A549 (cell line): ENCODE measurements at regions not wholly inside any gene's neighbourhood (a gene's known extent, or its start where the extent isn't known, plus 50 kb on each side); places are given as distances from the start of the nearest gene placed in this dataset.

ENCODE experiments used
- ATAC-seq, 2 experiments: fragments of 200-7000 bp in 1 of 2; fragments of >200 bp in 1 of 2; cut with Nextera tagmentation in 1 of 2; cut with Tn5 transposase in 1 of 2; 3 replicates each; pipeline versions ENCODE4 v1.8.0 to v1.9.1; 2018 to 2020; ENCODE audit warnings: mild to moderate bottlenecking in 1 of 2, moderate library complexity in 1 of 2
- CTCF ChIA-PET: fragments of 300-600 bp; sonication (Branson Sonifier 250); formaldehyde crosslinking; extraction: SDS; loops from one replicate; lab custom pipeline; 2021; ENCODE audit warnings: antibody characterized with exemption, inconsistent platforms; lab: Yijun Ruan, JAX
- POLR2A ChIA-PET: fragments of 350-600 bp; formaldehyde crosslinking; extraction: SDS; loops from one replicate; lab custom pipeline; 2021; ENCODE audit warnings: antibody characterized with exemption, inconsistent platforms; lab: Yijun Ruan, JAX
- DNase-seq, 2 experiments: peaks; one replicate each; pipeline versions ENCODE4 v3.0.0 to v3.0.0-alpha.2; 2011 to 2016; ENCODE audit warnings: low read depth in 1 of 2, low spot score in 1 of 2
- FAIRE-seq: peaks from 2 replicates; lab custom pipeline; 2011; peaks lifted over from hg19 to GRCh38; lab: Jason Lieb, UNC
- H3K27ac ChIP-seq, 2 experiments: fragments of >200 bp; sonication (Bioruptor Twin); formaldehyde crosslinking; 3 replicates each; pipeline ENCODE4 v1.5.1; 2016 to 2017
- H3K4me1 ChIP-seq: fragments of >200 bp; sonication (Bioruptor Twin); formaldehyde crosslinking; 3 replicates; pipeline ENCODE4 v1.6.1; 2016
- H3K4me2 ChIP-seq: fragments of >200 bp; sonication (Bioruptor Twin); formaldehyde crosslinking; 3 replicates; pipeline ENCODE4 v1.6.1; 2016
- H3K4me3 ChIP-seq: fragments of >200 bp; sonication (Bioruptor Twin); formaldehyde crosslinking; 3 replicates; pipeline ENCODE4 v1.5.1; 2016
- H3K9me3 ChIP-seq: fragments of >200 bp; sonication (Bioruptor Twin); formaldehyde crosslinking; 3 replicates; pipeline ENCODE4 v1.6.1; 2016
- BHLHE40 ChIP-seq: IDR thresholded peaks from 2 replicates; pipeline ENCODE4 v1.6.1; 2012; ENCODE audit warnings: low read depth, low read length, inconsistent platforms
- CBX2 ChIP-seq: fragments of 200-600 bp; sonication (generic); IDR thresholded peaks from 2 replicates; pipeline ENCODE4 v1.6.1; 2016; ENCODE audit warnings: low read depth, mild to moderate bottlenecking, borderline replicate concordance
- CBX8 ChIP-seq: fragments of 200-600 bp; sonication (generic); IDR thresholded peaks from 2 replicates; pipeline ENCODE4 v1.6.1; 2016
- CEBPB ChIP-seq, 2 experiments: fragments of >200 bp in 1 of 2; sonication (Bioruptor Twin) in 1 of 2; formaldehyde crosslinking in 1 of 2; IDR thresholded peaks; 2 replicates each; pipeline ENCODE4 v1.6.1; 2012 to 2016
- CHD2 ChIP-seq: fragments of 150-350 bp; IDR thresholded peaks from 2 replicates; pipeline ENCODE4 v1.6.1; 2014; ENCODE audit warnings: low read length; ENCODE audit not compliant: partially characterized antibody
- EHMT2 ChIP-seq: fragments of 200-600 bp; sonication (generic); IDR thresholded peaks from 2 replicates; pipeline ENCODE4 v1.6.1; 2016; ENCODE audit warnings: antibody characterized with exemption, low read depth, mild to moderate bottlenecking, moderate library complexity
- EP300 ChIP-seq, 2 experiments: fragments of >200 bp; sonication (Bioruptor Twin); formaldehyde crosslinking; IDR thresholded peaks; 2 replicates in 1 of 2; 3 replicates in 1 of 2; pipeline ENCODE4 v1.6.1; 2016 to 2017
- ESRRA ChIP-seq: fragments of 150-350 bp; IDR thresholded peaks from 2 replicates; pipeline ENCODE4 v1.6.1; 2014; ENCODE audit warnings: mild to moderate bottlenecking, low read length, borderline replicate concordance
- FOSL2 ChIP-seq, 2 experiments: fragments of 450-650 bp in 1 of 2; fragments of >200 bp in 1 of 2; sonication (Bioruptor Twin) in 1 of 2; formaldehyde crosslinking; IDR thresholded peaks; 2 replicates each; pipeline versions ENCODE4 v1.5.0 to v1.6.1; 2016 to 2020; ENCODE audit warnings: mild to moderate bottlenecking in 1 of 2, moderate library complexity in 1 of 2
- FOXS1 ChIP-seq: fragments of 250-450 bp; sonication (Bioruptor Pico); IDR thresholded peaks from 2 replicates; pipeline ENCODE4 v1.5.0; 2020; ENCODE audit warnings: mild to moderate bottlenecking, moderate library complexity
- GATA3 ChIP-seq: IDR thresholded peaks from 2 replicates; pipeline ENCODE4 v1.6.1; 2012; ENCODE audit warnings: borderline replicate concordance
- HES2 ChIP-seq: fragments of >200 bp; sonication (Bioruptor Twin); formaldehyde crosslinking; IDR thresholded peaks from 2 replicates; pipeline ENCODE4 v1.6.1; 2016
- HEYL ChIP-seq: fragments of 250-450 bp; sonication (Bioruptor Pico); IDR thresholded peaks from 2 replicates; pipeline ENCODE4 v1.8.0; 2021; ENCODE audit warnings: mild to moderate bottlenecking, moderate library complexity
- HOXA7 ChIP-seq: fragments of 250-450 bp; sonication (Bioruptor Pico); IDR thresholded peaks from 2 replicates; pipeline ENCODE4 v1.5.0; 2020; ENCODE audit warnings: mild to moderate bottlenecking, moderate library complexity
- HOXB5 ChIP-seq: fragments of 250-450 bp; sonication (Bioruptor Pico); IDR thresholded peaks from 2 replicates; pipeline ENCODE4 v1.5.0; 2020; ENCODE audit warnings: mild to moderate bottlenecking, moderate library complexity
- JUNB ChIP-seq: fragments of >200 bp; sonication (Bioruptor Twin); formaldehyde crosslinking; IDR thresholded peaks from 2 replicates; pipeline ENCODE4 v1.6.1; 2016
- KDM1A ChIP-seq: fragments of 200-600 bp; sonication (generic); IDR thresholded peaks from 2 replicates; pipeline ENCODE4 v1.6.1; 2016; ENCODE audit warnings: low read depth, mild to moderate bottlenecking
- MAZ ChIP-seq: fragments of 150-350 bp; IDR thresholded peaks from 2 replicates; pipeline ENCODE4 v1.6.1; 2014; ENCODE audit warnings: antibody characterized with exemption, low read depth, low read length, borderline replicate concordance
- NFE2L2 ChIP-seq: fragments of 150-350 bp; conservative IDR thresholded peaks from 2 replicates; pipeline ENCODE4 v1.6.1; 2014; ENCODE audit warnings: low read length
- PHF8 ChIP-seq: fragments of 200-600 bp; sonication (generic); IDR thresholded peaks from 2 replicates; pipeline ENCODE4 v1.6.1; 2016; ENCODE audit warnings: low read depth, mild to moderate bottlenecking, antibody characterized with exemption, moderate library complexity, borderline replicate concordance
- RARB ChIP-seq: fragments of 250-450 bp; sonication (Bioruptor Pico); IDR thresholded peaks from 2 replicates; pipeline ENCODE4 v1.8.0; 2021; ENCODE audit warnings: mild to moderate bottlenecking, moderate library complexity
- RFX5 ChIP-seq: fragments of 450-650 bp; IDR thresholded peaks from 2 replicates; pipeline ENCODE4 v1.7.1; 2014; ENCODE audit warnings: antibody characterized with exemption, mild to moderate bottlenecking, moderate library complexity
- RNF2 ChIP-seq: fragments of 200-600 bp; sonication (generic); IDR thresholded peaks from 2 replicates; pipeline ENCODE4 v1.6.1; 2016; ENCODE audit warnings: low read depth, mild to moderate bottlenecking, antibody characterized with exemption, moderate library complexity, borderline replicate concordance
- SMC3 ChIP-seq: fragments of >200 bp; sonication (Bioruptor Twin); formaldehyde crosslinking; IDR thresholded peaks from 3 replicates; pipeline ENCODE4 v1.6.1; 2018; ENCODE audit warnings: inconsistent platforms
- SREBF2 ChIP-seq: fragments of 450-650 bp; IDR thresholded peaks from 2 replicates; pipeline ENCODE4 v1.6.1; 2014; ENCODE audit warnings: mild to moderate bottlenecking, moderate library complexity
- ZC3H11A ChIP-seq: fragments of 450-650 bp; IDR thresholded peaks from 2 replicates; pipeline ENCODE4 v1.6.1; 2014; ENCODE audit warnings: antibody characterized with exemption, mild to moderate bottlenecking
- WGBS: methylation state at CpG from one replicate; pipeline ENCODE4 v1.1.6; 2017; ENCODE audit errors: missing lambda C conversion rate; 5-methylcytosine and 5-hydroxymethylcytosine counted together
- TF ChIP-seq, protein P1 (sequence below): fragments of 150-350 bp; IDR thresholded peaks from 2 replicates; pipeline ENCODE4 v1.6.1; 2014; ENCODE audit warnings: low read depth, mild to moderate bottlenecking, low read length
- TF ChIP-seq, protein P2 (sequence below): fragments of 250-450 bp; sonication (Bioruptor Pico); IDR thresholded peaks from 2 replicates; pipeline ENCODE4 v1.5.0; 2020; ENCODE audit warnings: low read depth, mild to moderate bottlenecking, moderate library complexity

DNA sequence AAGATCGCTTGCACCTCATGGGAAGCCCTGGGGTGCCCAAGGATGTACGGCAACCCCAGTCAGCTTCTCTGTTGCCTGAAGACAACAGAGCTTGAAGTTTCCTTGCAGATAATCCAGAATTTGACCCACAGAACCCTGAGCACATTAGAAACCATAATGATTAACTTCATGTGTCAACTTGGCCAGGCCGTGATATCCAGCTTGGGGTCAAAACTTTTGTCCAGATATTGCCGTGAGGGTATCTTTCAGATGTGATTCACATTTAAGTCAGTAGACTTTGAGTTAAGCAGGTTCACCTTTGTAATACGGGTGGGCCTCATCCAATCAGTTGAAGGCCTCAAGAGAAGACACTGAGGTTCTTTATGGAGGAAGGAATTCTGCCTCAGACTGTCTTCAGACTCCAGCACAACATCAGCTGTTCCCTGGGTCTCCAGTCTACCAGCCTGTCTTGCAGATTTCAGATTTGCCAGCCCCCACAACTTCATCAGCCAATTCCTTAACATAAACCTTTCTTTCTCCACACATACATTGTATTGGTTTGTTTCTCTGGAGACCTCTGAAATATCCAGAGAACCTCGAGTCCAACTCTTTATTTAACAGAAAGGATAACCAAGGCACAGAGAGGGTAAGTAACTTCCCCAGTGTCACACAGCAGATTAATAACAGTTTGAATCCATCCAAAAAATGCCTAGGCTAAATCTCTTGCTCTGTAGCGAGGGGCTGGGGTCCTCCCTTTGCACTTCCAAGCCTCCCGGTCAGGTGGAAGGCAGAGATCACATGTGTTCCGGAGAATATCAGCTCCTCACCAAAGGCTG is 171.1 kb downstream of the SALL1 start:
- DNase-seq, result no peak
- TF ChIP-seq JUNB, result no peak
- no peak for TF ChIP-seq RARB (CRISPR knock-in tag)
- no peak for TF ChIP-seq CBX2
- no peak for TF ChIP-seq CHD2
- TF ChIP-seq FOXS1 (CRISPR knock-in tag), result no peak
- TF ChIP-seq SREBF2, result no peak
- TF ChIP-seq HOXB5 (CRISPR knock-in tag), result no peak
- no peak for TF ChIP-seq RFX5
- TF ChIP-seq HEYL (CRISPR knock-in tag), result no peak
- TF ChIP-seq, all 56 proteins: peak for 0
- CTCF ChIA-PET, result no interaction called here
- POLR2A ChIA-PET, result no interaction called here
- H3K4me2 ChIP-seq, result no peak overlapping the region
- no peaks in the 10 kb centered on the region for H3K9me3 ChIP-seq
- 6% methylated on average over 9 of the region's 9 CpGs for WGBS
- H3K4me1 ChIP-seq, result no peaks in the 10 kb centered on the region
- H3K27ac ChIP-seq, result no peak overlapping the region
- ATAC-seq (no peak), FAIRE-seq (no peak)
- no peak overlapping the region for H3K4me3 ChIP-seq

DNA sequence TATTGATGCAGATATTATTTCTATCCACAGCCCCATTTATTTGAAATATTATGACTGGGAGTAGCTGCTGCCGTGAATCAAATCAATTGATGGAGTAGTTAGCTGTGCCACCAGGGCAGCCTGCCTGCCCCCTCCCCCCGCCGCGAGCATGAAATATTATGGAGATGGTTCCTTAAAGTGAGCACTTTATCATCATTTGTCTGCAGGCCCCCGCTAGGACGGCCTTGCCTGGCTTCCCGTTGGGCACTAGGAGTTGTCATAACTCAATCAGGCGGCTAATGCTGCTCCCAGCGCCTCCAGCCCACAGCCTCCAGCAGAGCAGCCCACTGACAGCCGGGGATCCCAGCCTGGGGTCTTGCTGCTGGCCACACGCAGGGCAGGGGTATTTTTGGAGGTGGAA is 173.9 kb downstream of the SALL1 start:
- CTCF ChIA-PET, result no interaction called here

DNA sequence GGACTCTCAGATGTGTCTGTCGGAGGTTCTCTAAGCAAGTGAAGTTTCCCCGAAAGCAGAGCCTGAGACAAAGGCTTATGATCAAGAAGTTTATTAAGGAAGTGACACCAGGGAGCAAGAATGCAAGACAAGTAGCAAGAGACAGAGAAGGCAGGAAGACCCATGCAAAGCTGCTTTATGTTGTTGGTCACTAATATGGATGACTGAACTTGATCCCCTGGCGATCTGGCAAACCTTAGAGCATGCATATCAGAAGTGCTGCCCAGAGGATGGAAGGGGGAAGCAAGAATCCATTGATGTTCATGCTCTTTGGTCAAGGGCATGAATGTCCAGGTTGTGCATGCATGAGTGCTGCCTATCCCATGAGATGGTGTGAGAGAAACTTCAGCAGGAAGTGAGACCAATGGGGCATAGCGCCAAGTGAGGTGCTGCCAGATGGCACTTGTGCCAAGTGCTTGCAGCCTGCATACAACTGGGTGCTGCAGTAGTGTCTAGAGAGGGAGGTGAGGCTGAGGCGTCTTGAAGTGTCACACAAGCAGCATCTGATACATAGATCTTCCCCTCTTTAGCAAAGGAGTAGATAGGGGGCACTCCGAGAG is 176.5 kb downstream of the SALL1 start:
- ATAC-seq, result no peak
- no peaks in the 10 kb centered on the region for H3K4me1 ChIP-seq
- TF ChIP-seq CHD2, result no peak
- TF ChIP-seq ZC3H11A, result no peak
- TF ChIP-seq SMC3, result no peak
- no peak for TF ChIP-seq BHLHE40
- no peak for TF ChIP-seq GATA3
- no peak for TF ChIP-seq CEBPB (IDR thresholded peaks at IDR 0.05)
- no peak for TF ChIP-seq PHF8
- TF ChIP-seq, protein P1, sequence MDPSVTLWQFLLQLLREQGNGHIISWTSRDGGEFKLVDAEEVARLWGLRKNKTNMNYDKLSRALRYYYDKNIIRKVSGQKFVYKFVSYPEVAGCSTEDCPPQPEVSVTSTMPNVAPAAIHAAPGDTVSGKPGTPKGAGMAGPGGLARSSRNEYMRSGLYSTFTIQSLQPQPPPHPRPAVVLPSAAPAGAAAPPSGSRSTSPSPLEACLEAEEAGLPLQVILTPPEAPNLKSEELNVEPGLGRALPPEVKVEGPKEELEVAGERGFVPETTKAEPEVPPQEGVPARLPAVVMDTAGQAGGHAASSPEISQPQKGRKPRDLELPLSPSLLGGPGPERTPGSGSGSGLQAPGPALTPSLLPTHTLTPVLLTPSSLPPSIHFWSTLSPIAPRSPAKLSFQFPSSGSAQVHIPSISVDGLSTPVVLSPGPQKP, result no peak
- TF ChIP-seq, protein P2, sequence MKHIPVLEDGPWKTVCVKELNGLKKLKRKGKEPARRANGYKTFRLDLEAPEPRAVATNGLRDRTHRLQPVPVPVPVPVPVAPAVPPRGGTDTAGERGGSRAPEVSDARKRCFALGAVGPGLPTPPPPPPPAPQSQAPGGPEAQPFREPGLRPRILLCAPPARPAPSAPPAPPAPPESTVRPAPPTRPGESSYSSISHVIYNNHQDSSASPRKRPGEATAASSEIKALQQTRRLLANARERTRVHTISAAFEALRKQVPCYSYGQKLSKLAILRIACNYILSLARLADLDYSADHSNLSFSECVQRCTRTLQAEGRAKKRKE (CRISPR knock-in tag), result no peak
- TF ChIP-seq EP300 (IDR thresholded peaks at IDR 0.05), result no peak
- no peak for TF ChIP-seq JUNB
- CTCF ChIA-PET, result interaction anchor here (0.7 to 1.2 kb wide), 2 partner anchors 10 to 46 kb away, joined by 3 read pairs; no protein-coding TSS in a partner anchor
- no peak overlapping the region for H3K4me2 ChIP-seq
- FAIRE-seq, result no peak
- H3K27ac ChIP-seq, result no peak overlapping the region
- no peak for DNase-seq
- 7% methylated on average over 6 of the region's 6 CpGs for WGBS
- no peaks in the 10 kb centered on the region for H3K9me3 ChIP-seq
- no peak overlapping the region for H3K4me3 ChIP-seq
- POLR2A ChIA-PET, result no interaction called here

More for the DNA sequence above, 173.9 kb downstream of the SALL1 start:
- no peak overlapping the region for H3K4me2 ChIP-seq
- no peak for TF ChIP-seq ESRRA
- no peak for TF ChIP-seq MAZ
- TF ChIP-seq EP300 (IDR thresholded peaks at IDR 0.05), result no peak
- TF ChIP-seq CBX2, result no peak
- no peak for TF ChIP-seq SREBF2
- TF ChIP-seq RNF2, result no peak
- TF ChIP-seq HES2, result no peak
- no peak for TF ChIP-seq EHMT2
- TF ChIP-seq RARB (CRISPR knock-in tag), result no peak
- TF ChIP-seq SMC3, result no peak
- no peak for TF ChIP-seq FOSL2 (IDR thresholded peaks at IDR 0.05)
- no peak for TF ChIP-seq FOSL2 (CRISPR knock-in tag; IDR thresholded peaks at IDR 0.05)
- no peak for TF ChIP-seq NFE2L2
- no peak for TF ChIP-seq KDM1A
- TF ChIP-seq CBX8, result no peak
- TF ChIP-seq HOXA7 (CRISPR knock-in tag), result no peak
- no peak for ATAC-seq
- POLR2A ChIA-PET, result interaction anchor here (0.5 kb wide), 1 partner anchor 145 kb away, joined by 3 read pairs; no protein-coding TSS in a partner anchor
- no peaks in the 10 kb centered on the region for H3K4me1 ChIP-seq
- no peak for DNase-seq
- no peaks in the 10 kb centered on the region for H3K9me3 ChIP-seq
- H3K4me3 ChIP-seq, result no peak overlapping the region
- no peak for FAIRE-seq
- WGBS, result 18% methylated on average over 11 of the region's 11 CpGs
- no peak overlapping the region for H3K27ac ChIP-seq
